ENCODE measurements at regions not wholly inside any gene's neighbourhood (a gene's known extent, or its start where the extent isn't known, plus 50 kb on each side); places are given as distances from the start of the nearest gene placed in this dataset.

DNA sequence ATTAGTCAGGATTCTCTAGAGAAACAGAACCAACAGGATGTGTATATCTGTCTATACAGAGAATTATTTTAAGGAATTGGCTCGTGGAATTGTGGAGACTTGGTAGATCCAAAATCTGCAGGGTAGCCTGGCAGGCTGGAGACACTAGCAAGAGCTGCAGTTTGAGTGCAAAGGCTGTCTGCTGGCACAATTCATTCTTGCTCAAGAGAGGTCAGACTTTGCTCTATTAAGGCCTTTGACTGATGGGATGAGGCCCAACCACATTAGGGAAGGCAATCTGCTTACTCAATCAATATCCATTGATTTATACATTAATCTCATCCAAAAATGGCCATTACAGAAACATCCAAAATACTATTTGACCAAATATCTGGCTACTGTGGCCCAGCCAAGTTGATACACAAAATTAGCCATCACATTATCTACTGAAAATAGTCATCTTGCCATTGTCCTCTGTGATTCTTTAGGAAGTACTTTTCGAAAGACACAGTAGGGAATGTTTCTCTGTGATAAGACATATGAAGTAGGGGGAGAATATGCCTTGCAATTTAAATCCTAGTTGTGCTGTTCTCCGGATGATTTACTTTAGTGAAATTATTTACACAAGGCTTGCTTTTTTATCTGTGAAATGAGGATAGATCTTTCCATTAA is 873.8 kb downstream of the ROBO2 start:
- Histone ChIP-seq H3K9ac (ENCODE audit: low read depth in 2 of 2, low read length in 2 of 2) (no peak overlapping the region), H3K36me3 (no peaks in the 10 kb centered on the region), H3K27me3 (no peaks in the 10 kb centered on the region), H3K4me3 (no peak overlapping the region), H3K4me1 (no peaks in the 10 kb centered on the region), H3K27ac (no peak overlapping the region), H3K9me3 (no peaks in the 10 kb centered on the region)
- TF ChIP-seq, protein P1, sequence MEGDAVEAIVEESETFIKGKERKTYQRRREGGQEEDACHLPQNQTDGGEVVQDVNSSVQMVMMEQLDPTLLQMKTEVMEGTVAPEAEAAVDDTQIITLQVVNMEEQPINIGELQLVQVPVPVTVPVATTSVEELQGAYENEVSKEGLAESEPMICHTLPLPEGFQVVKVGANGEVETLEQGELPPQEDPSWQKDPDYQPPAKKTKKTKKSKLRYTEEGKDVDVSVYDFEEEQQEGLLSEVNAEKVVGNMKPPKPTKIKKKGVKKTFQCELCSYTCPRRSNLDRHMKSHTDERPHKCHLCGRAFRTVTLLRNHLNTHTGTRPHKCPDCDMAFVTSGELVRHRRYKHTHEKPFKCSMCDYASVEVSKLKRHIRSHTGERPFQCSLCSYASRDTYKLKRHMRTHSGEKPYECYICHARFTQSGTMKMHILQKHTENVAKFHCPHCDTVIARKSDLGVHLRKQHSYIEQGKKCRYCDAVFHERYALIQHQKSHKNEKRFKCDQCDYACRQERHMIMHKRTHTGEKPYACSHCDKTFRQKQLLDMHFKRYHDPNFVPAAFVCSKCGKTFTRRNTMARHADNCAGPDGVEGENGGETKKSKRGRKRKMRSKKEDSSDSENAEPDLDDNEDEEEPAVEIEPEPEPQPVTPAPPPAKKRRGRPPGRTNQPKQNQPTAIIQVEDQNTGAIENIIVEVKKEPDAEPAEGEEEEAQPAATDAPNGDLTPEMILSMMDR (IDR thresholded peaks at IDR 0.05) = no peak
- intact Hi-C loops (cut with DNase I) = no loop called here
- DNase-seq = no peak

- no peaks in the 10 kb centered on the region for H3K27me3 ChIP-seq
- DNase-seq = no peak
- intact Hi-C loops (cut with DNase I) = no loop called here
These were observed 875.4 kb downstream of the ROBO2 start for GRCh38 chr3:77915336-77915735.

GRCh38 chr3:77917225-77917624 is 877.3 kb downstream of the ROBO2 start:
- H3K9ac ChIP-seq (ENCODE audit: low read depth in 2 of 2, low read length in 2 of 2) = no peak overlapping the region
- H3K27ac ChIP-seq = no peak overlapping the region
- TF ChIP-seq, protein P1 (IDR thresholded peaks at IDR 0.05) = no peak
- no peaks in the 10 kb centered on the region for H3K9me3 ChIP-seq
- no peaks in the 10 kb centered on the region for H3K4me1 ChIP-seq
- no peak for DNase-seq
- intact Hi-C loops (cut with DNase I) = no loop called here
- no peak overlapping the region for H3K4me3 ChIP-seq
- H3K27me3 ChIP-seq = no peaks in the 10 kb centered on the region
- H3K36me3 ChIP-seq = no peaks in the 10 kb centered on the region

More at GRCh38 chr3:77915336-77915735, 875.4 kb downstream of the ROBO2 start:
- H3K36me3 ChIP-seq = no peaks in the 10 kb centered on the region
- TF ChIP-seq, protein P1 (IDR thresholded peaks at IDR 0.05) = no peak
- H3K27ac ChIP-seq = no peak overlapping the region
- H3K4me1 ChIP-seq = no peaks in the 10 kb centered on the region
- H3K9ac ChIP-seq (ENCODE audit: low read depth in 2 of 2, low read length in 2 of 2) = no peak overlapping the region
- no peak overlapping the region for H3K4me3 ChIP-seq
- H3K9me3 ChIP-seq = no peaks in the 10 kb centered on the region

GRCh38 chr3:77919244-77919643 is 879.3 kb downstream of the ROBO2 start:
- TF ChIP-seq, protein P1 (IDR thresholded peaks at IDR 0.05) = no peak

DNA sequence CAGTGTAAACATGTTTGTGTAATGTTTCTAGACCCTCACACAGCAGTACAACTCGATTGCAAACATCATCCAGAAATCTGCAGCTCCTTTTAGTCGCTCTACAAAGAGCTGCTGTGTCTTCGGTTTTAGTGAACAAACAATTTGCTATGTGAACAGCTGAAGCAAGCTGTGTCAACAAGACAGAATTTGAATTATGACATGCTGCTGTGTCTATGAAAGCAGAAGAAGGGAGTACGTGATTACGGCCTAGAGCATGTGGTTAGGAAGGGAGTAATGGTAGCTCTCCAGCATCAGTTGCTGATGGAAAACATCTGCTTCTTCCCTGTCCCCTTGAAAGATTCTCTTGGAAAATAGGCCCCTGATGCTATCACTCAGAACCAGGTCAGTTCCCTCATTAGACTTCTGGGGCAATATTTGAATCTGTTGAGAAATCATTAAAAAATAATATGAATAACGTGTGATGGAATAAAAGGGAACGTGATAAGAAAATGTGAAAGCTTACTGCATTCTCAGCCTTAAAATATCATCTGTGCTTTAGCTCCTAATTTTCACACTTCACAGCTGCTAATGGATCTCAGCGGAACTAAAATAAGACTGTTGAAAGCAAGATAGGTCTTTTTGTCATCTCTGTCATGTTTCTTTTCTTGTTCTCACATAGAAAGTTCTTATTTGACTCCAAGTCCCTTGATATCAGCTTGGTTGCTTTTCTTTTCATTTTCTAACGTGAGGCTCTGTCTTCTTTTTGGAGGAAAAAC is 891.5 kb downstream of the ROBO2 start:
- Histone ChIP-seq H3K4me3 (no peak overlapping the region), H3K36me3 (no peaks in the 10 kb centered on the region), H3K4me1 (no peaks in the 10 kb centered on the region), H3K9me3 (no peaks in the 10 kb centered on the region), H3K9ac (ENCODE audit: low read depth in 2 of 2, low read length in 2 of 2) (no peak overlapping the region), H3K27ac (no peak overlapping the region), H3K27me3 (no peaks in the 10 kb centered on the region)
- DNase-seq = no peak
- intact Hi-C loops (cut with DNase I) = no loop called here
- TF ChIP-seq, protein P1 (IDR thresholded peaks at IDR 0.05) = no peak

More at GRCh38 chr3:77919244-77919643, 879.3 kb downstream of the ROBO2 start:
- no peak overlapping the region for H3K27ac ChIP-seq
- H3K9me3 ChIP-seq = no peaks in the 10 kb centered on the region
- no peaks in the 10 kb centered on the region for H3K27me3 ChIP-seq
- intact Hi-C loops (cut with DNase I) = no loop called here
- H3K4me1 ChIP-seq = no peaks in the 10 kb centered on the region
- no peaks in the 10 kb centered on the region for H3K36me3 ChIP-seq
- no peak overlapping the region for H3K9ac ChIP-seq (ENCODE audit: low read depth in 2 of 2, low read length in 2 of 2)
- no peak overlapping the region for H3K4me3 ChIP-seq
- no peak for DNase-seq

Measured in colonic mucosa (tissue), 4 donors.